ENCODE measurements at regions not wholly inside any gene's neighbourhood (a gene's known extent, or its start where the extent isn't known, plus 50 kb on each side); places are given as distances from the start of the nearest gene placed in this dataset.

- TF ChIP-seq CTCF (IDR thresholded peaks at IDR 0.05; ENCODE audit: low read depth, low read length), result no peak
- DNase-seq (ENCODE audit: low read depth, low spot score), result no peak
- in situ Hi-C loops (cut with HindIII; ENCODE audit: low sequenced_read_pairs), result no loop called here
Measured at GRCh38 chr7:27315066-27315465, 72.5 kb downstream of the EVX1 start.

GRCh38 chr7:27316311-27316710 is 73.7 kb downstream of the EVX1 start:
- DNase-seq (ENCODE audit: low read depth, low spot score), result no peak
- no peak for TF ChIP-seq CTCF (IDR thresholded peaks at IDR 0.05; ENCODE audit: low read depth, low read length)
- in situ Hi-C loops (cut with HindIII; ENCODE audit: low sequenced_read_pairs), result no loop called here
- H3K4me3 ChIP-seq (ENCODE audit: low read depth, low read length), result no peak overlapping the region

More at GRCh38 chr7:27315066-27315465, 72.5 kb downstream of the EVX1 start:
- no peak overlapping the region for H3K4me3 ChIP-seq (ENCODE audit: low read depth, low read length)

GRCh38 chr7:27324246-27324645 is 81.6 kb downstream of the EVX1 start:
- TF ChIP-seq CTCF (IDR thresholded peaks at IDR 0.05; ENCODE audit: low read depth, low read length), result no peak
- in situ Hi-C loops (cut with HindIII; ENCODE audit: low sequenced_read_pairs), result no loop called here
- H3K4me3 ChIP-seq (ENCODE audit: low read depth, low read length), result no peak overlapping the region
- no peak for DNase-seq (ENCODE audit: low read depth, low spot score)

- in situ Hi-C loops (cut with HindIII; ENCODE audit: low sequenced_read_pairs), result no loop called here
- H3K4me3 ChIP-seq (ENCODE audit: low read depth, low read length), result no peak overlapping the region
- DNase-seq (ENCODE audit: low read depth, low spot score), result no peak
- no peak for TF ChIP-seq CTCF (IDR thresholded peaks at IDR 0.05; ENCODE audit: low read depth, low read length)
Measured at GRCh38 chr7:27329909-27330308, 87.3 kb downstream of the EVX1 start.

- TF ChIP-seq CTCF (IDR thresholded peaks at IDR 0.05; ENCODE audit: low read depth, low read length), result no peak
- no peak overlapping the region for H3K4me3 ChIP-seq (ENCODE audit: low read depth, low read length)
- in situ Hi-C loops (cut with HindIII; ENCODE audit: low sequenced_read_pairs), result no loop called here
- DNase-seq (ENCODE audit: low read depth, low spot score), result no peak
Measured at GRCh38 chr7:27339478-27339877, 96.9 kb downstream of the EVX1 start.

- DNase-seq (ENCODE audit: low read depth, low spot score), result no peak
- H3K4me3 ChIP-seq (ENCODE audit: low read depth, low read length), result no peak overlapping the region
- no peak for TF ChIP-seq CTCF (IDR thresholded peaks at IDR 0.05; ENCODE audit: low read depth, low read length)
- in situ Hi-C loops (cut with HindIII; ENCODE audit: low sequenced_read_pairs), result no loop called here
Measured at GRCh38 chr7:27344471-27344870, 101.9 kb downstream of the EVX1 start.
